CD4-positive, alpha-beta T cell treated with Interferon alpha-2 for 1 hour (primary cell): ENCODE measurements at regions not wholly inside any gene's neighbourhood (a gene's known extent, or its start where the extent isn't known, plus 50 kb on each side); places are given as distances from the start of the nearest gene placed in this dataset.
"Not testable (repeated sequence)": the region's sequence is repeated elsewhere in the genome, so short reads cannot be mapped to it uniquely, and the experiment has no call there.

Experiments used
- DNase-seq, 2 donors: peaks; one replicate each; pipeline ENCODE4 v3.0.0-alpha.2; 2020 to 2022

GRCh38 chr20:29296256-29297230 is 1960.9 kb upstream of the DEFB115 start:
- no peak for DNase-seq

- no peak for DNase-seq
Observed at GRCh38 chr20:29297411-29298270, 1959.8 kb upstream of the DEFB115 start.

GRCh38 chr20:29298271-29298590 is 1959.2 kb upstream of the DEFB115 start:
- no peak for DNase-seq

- no peak for DNase-seq
Observed at GRCh38 chr20:29298759-29299613, 1958.5 kb upstream of the DEFB115 start.

DNA sequence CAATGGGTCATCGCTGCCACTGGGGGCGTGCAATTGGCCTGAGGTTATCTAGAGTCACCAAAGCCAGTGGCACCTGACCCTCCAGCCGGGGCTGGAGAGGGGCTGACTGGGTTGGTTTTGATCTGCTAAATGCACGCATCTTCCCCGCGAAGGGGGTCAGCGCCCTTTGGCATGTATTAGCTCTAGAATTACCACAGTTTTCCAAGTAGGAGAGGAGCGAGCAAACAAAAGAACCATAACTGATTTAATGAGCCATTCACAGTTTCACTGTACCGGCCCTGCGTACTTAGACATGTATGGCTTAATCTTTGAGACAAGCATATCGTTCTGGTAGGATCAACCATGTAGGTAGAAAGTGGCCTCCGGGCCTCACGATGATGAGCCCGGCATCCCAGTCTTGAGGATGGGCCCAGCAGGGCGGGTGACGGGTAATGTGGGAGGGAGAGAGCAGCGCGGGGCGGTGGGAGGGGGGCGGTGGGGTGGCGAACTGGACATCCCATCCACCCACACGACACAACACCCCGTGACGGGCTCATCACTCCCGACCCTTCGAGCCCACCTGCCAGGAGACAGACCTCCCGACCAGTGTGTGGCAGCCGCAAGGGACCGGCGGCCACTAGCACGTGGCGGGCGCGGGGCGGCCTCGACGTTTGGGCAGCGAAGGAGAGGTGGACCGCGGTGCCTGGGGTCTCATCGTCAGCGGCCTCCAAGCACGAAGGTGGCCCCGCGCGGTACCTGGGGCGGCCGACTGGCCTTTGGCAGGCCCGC is 1957.5 kb upstream of the DEFB115 start:
- no peak for DNase-seq

DNA sequence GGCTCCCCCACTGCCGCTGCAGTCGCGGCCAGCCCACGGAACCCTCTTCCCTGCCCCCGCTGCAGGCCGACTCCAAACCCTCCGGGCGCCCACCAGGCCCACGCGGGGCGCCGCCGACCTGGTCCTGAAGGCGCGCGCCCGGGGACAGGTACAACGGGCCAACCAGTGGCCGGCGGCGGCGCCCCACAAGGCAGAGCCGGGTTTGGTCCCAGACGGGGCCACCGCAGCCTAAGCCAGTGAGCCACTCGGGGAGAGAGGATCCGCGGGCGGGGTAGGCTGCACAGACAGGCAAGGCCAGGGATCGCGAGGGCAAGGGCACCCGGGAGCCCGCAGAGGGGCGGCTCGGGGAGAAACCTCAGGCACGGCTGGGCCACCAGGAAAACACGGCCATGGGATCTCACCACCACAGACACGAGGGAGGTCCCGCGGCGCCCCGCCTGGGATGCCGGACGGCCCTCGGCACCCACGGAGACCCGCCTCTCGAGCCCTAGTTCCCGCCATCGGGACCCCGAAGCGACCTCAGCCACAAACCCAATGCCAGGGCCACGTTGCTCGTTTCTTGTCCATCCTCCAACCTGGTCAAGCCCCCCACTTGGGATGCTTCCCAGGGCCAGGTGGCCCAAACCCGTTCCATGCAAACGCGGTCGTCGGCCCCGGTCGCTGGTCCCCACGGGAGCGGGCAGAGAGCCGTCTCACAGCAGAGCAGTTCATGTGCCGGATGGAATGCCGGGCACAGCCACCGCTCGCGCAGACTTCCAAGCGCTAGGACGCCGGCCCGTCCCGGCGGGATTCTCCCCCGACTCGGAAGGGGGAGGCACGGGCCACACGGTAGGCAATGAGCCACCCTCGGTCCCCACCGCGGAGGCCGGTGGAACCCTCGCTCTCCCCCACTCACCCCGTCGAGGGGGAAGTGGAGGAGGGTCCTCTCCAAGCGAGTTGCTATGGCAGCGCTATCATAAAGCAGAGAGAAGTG is 1956.6 kb upstream of the DEFB115 start:
- no peak for DNase-seq

- no peak for DNase-seq
Observed at GRCh38 chr20:29301624-29302259, 1955.7 kb upstream of the DEFB115 start.

DNA sequence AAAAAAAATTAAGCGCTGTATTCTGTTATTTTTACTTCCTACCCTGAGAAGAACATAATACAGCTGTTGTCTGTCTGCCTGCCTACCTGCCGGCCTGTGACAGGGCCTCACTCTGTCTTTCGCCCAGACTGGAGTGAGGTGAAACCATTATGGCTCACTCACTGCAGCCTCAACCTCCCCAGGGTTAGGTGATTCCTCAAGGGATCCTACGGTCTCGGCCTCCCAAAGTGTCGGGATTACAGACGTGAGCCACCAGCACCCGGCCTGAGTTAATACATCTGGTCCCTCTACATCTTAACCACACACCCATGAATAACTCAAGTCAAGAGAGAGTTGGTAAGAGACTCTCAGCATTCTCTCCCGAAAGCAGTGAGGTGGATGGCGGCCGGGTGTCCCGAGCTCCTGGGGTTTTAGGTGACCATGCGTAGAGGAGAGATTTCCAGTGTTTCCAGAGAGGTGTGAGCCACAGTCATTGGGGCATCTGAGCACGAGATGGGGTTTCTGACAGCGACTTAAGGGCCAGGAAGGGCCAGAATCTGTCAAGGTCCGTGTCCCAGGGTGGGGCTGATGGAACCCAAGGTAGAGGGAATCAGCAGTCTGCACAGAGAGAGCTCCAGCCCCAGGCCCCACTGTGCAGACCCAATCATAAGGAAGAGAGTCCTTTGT is 1954.4 kb upstream of the DEFB115 start:
- no peak for DNase-seq

DNA sequence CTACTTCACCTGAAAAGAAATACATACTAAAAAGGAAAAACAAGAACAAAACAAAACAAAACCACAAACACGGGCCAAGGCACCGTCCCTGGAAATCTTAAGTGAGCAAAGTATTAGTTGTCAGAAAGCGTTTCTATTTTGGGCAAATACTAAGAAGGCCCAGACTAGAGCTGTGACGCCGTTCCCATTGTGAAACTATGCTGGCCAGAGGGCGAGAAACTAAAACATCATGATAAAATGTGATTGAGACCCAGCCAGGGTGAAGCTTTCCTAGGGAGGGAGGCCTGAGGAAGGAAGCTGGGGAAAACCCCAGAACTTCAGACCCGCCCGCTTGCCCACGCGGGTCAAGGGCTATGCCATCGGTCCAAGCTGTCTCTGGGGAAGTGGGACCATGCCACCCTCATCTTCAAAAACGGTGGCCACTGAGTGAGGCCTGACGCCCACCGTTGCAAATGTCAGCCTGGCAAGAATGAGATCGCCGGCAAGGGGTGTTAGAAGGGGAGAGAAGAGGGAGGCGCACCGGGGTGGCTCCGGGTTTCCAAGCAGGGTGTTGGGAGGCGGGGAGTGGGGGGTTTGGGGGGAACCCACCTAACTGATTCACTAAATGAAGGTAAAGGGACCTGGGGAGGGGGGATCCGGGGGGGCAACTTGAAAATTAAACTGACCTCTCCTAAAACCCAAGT is 1950.9 kb upstream of the DEFB115 start:
- DNase-seq: peak in 1 of 2 donors; percentile 32

DNA sequence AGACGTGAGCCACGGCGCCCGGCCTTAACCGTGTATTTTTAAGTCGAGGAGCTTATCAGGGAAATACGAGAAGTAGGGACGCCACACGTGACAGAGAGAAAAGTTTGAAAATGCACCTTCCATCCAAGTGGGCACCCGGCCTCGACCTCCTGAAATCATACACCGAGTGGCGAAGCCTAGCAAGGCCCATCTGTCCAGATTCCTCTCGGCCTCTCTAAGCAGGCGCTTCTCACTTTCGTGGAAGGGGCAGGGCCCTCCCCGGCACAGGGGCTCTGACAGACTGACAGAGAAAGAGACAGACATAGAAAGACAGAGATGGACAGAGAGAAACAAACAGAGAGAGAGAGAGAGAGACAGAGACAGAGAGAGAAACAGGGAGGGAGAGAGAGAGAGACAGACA is 1950.0 kb upstream of the DEFB115 start:
- not testable (repeated sequence) for DNase-seq

GRCh38 chr20:29308956-29309355 is 1948.5 kb upstream of the DEFB115 start:
- DNase-seq: not testable (repeated sequence)

GRCh38 chr20:29309481-29309880 is 1948.0 kb upstream of the DEFB115 start:
- not testable (repeated sequence) for DNase-seq

DNA sequence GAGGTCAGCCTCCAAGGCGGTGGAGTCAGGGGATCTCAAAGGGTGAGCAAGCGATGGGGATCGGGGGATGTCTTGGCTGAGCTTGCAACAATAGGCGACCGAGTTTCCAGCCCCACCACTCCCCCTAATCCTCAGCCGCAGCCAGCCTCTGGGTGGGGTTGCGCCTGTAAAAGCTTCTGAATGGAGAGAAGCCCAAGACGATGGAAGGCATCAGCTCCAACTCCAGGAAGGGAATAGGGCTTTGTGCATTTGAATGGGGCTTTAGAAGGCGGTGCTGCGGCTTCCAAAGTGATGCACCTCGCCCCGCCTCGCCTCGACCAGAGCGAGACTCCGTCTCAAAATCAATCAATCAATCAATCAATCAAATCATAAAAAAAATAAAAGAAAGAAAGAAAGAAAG is 1946.4 kb upstream of the DEFB115 start:
- not testable (repeated sequence) for DNase-seq

DNA sequence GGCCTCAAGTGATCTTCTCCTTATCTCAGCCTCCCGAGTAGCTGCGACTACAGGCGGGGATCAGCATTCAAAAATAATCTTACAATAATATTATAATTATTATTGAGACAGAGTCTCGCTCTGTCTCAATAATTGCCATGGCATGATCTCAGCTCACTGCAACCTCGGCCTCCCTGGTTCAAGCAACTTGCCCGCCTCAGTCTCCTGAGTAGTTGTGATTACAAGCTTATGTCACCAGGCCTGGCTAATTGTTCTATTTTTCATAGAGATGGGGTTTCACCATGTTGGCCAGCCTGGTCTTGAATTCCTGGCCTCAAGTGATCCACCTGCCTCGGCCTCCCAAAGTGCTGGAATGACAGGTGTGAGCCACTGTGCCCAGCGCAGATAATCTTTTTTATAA is 1944.8 kb upstream of the DEFB115 start:
- not testable (repeated sequence) for DNase-seq

DNA sequence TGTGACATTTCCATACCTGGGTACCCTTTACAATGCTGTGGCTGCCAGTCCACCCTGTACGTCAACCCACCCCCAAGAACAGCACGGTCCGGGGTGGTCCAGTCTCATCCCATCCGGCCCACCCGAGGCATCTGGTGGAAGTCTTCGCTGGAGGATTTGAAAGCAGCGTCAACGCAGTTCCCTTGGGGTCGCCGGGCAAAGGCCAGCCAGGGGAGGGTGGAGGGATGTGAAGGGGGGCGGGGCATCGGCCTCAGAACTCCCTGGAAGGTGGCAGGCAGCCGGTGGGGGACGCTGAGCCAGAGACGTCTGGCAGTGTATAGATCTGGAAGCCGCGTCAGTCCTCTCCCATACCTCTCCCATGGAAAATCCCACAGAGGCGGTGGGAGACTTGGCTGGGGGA is 1944.0 kb upstream of the DEFB115 start:
- no peak for DNase-seq

- DNase-seq: no peak
Observed at GRCh38 chr20:29314294-29314693, 1943.2 kb upstream of the DEFB115 start.

- DNase-seq: no peak
Observed at GRCh38 chr20:29318871-29319461, 1938.5 kb upstream of the DEFB115 start.

DNA sequence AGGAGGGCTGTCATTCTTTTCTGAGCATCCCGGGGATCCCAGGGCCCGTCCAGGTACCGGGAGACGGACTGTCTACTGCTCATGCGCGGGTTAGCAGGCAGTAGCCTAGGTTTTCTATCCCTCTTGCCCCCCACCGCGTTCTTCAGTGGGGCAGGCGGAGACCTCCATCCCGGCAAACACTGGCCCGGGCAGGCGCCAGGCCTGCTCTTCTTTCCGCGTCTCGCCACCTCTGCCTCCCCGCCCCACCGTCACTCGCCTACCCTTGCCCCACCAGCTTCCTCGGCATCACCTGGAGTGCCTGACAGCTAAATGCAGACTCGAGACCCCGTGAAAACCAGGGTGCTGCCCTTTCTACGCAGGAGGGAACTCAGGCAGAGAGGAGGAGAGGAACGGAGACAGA is 1937.7 kb upstream of the DEFB115 start:
- DNase-seq: no peak
